IMR-90 (cell line): ENCODE measurements at regions not wholly inside any gene's neighbourhood (a gene's known extent, or its start where the extent isn't known, plus 50 kb on each side); places are given as distances from the start of the nearest gene placed in this dataset.
A peak's percentile ranks its signal among the peaks of the same experiment; 100 is the strongest.

ENCODE experiments used
- ATAC-seq: fragments of 200-7000 bp; cut with Tn5 transposase; 2 replicates; pipeline ENCODE4 v1.9.1; 2020; ENCODE audit warnings: low read depth, mild to moderate bottlenecking, moderate library complexity
- BruUV-seq: library from RNA; stranded (reverse); fragments of 400-500 nt; replicated peaks from 2 replicates; lab custom pipeline; 2021; lab: Mats Ljungman, UMichigan
- CTCF ChIA-PET: fragments of 300-600 bp; formaldehyde crosslinking; extraction: SDS; loops from one replicate; lab custom pipeline; 2021; ENCODE audit warnings: antibody characterized with exemption; lab: Yijun Ruan, JAX
- POLR2A ChIA-PET: fragments of 300-600 bp; sonication (Branson Sonifier 250); formaldehyde crosslinking; loops from one replicate; lab custom pipeline; 2022; ENCODE audit warnings: antibody characterized with exemption; ENCODE audit not compliant: unreplicated experiment; lab: Charles Lee
- DNase-seq: peaks from one replicate; pipeline ENCODE4 v3.0.0; 2013
- H2AFZ ChIP-seq: replicated peaks from 2 replicates; pipeline ENCODE3; 2013; ENCODE audit warnings: low read length, mild to moderate bottlenecking; ENCODE audit not compliant: poor library complexity
- H2AK5ac ChIP-seq: 2 replicates; pipeline ENCODE4 v1.6.1; 2013; ENCODE audit warnings: low read depth, low read length, inconsistent platforms
- H2AK9ac ChIP-seq: replicated peaks from 2 replicates; pipeline ENCODE3; 2013; ENCODE audit warnings: mild to moderate bottlenecking, low read depth, low read length, moderate library complexity; ENCODE audit not compliant: poor library complexity
- H2BK120ac ChIP-seq: 2 replicates; pipeline ENCODE4 v1.6.1; 2013; ENCODE audit warnings: low read depth, low read length, inconsistent platforms
- H2BK15ac ChIP-seq: 3 replicates; pipeline ENCODE4 v1.6.1; 2013; ENCODE audit warnings: low read depth, low read length, inconsistent platforms
- H2BK20ac ChIP-seq: 2 replicates; pipeline ENCODE4 v1.6.1; 2013; ENCODE audit warnings: low read depth, mild to moderate bottlenecking, inconsistent platforms, low read length, moderate library complexity
- H2BK5ac ChIP-seq: 2 replicates; pipeline ENCODE4 v1.6.1; 2013; ENCODE audit warnings: mild to moderate bottlenecking, low read depth, low read length, inconsistent platforms; ENCODE audit not compliant: poor library complexity, severe bottlenecking
- H3K14ac ChIP-seq: replicated peaks from 2 replicates; pipeline ENCODE4 v1.6.1; 2013; ENCODE audit warnings: low read depth, low read length, inconsistent platforms
- H3K18ac ChIP-seq: 2 replicates; pipeline ENCODE4 v1.6.1; 2013; ENCODE audit warnings: low read depth, low read length, control low read depth
- H3K23ac ChIP-seq: 2 replicates; pipeline ENCODE4 v1.6.1; 2013; ENCODE audit warnings: low read depth, low read length, inconsistent platforms
- H3K27ac ChIP-seq: 2 replicates; pipeline ENCODE4 v1.5.1; 2013; ENCODE audit warnings: mild to moderate bottlenecking, control low read depth, low read length; ENCODE audit not compliant: insufficient read depth
- H3K27me3 ChIP-seq: 2 replicates; pipeline ENCODE4 v1.6.1; 2013; ENCODE audit warnings: low read length; ENCODE audit not compliant: control insufficient read depth, insufficient read depth
- H3K36me3 ChIP-seq: 2 replicates; pipeline ENCODE4 v1.6.1; 2013; ENCODE audit warnings: low read length, mixed read lengths; ENCODE audit not compliant: control insufficient read depth, insufficient read depth
- H3K4ac ChIP-seq: 2 replicates; pipeline ENCODE4 v1.6.1; 2013; ENCODE audit warnings: low read depth, low read length, inconsistent platforms
- H3K4me1 ChIP-seq: 2 replicates; pipeline ENCODE4 v1.6.1; 2013; ENCODE audit warnings: low read length, mixed read lengths; ENCODE audit not compliant: control insufficient read depth, insufficient read depth
- H3K4me2 ChIP-seq: 2 replicates; pipeline ENCODE4 v1.6.1; 2013; ENCODE audit warnings: low read depth, mild to moderate bottlenecking, control low read depth, low read length, moderate library complexity
- H3K4me3 ChIP-seq: 2 replicates; pipeline ENCODE4 v1.5.1; 2013; ENCODE audit warnings: low read depth, mild to moderate bottlenecking, control low read depth, low read length, moderate library complexity; ENCODE audit not compliant: insufficient read depth
- H3K56ac ChIP-seq: 2 replicates; pipeline ENCODE4 v1.6.1; 2013; ENCODE audit warnings: low read length, inconsistent platforms; ENCODE audit not compliant: insufficient read depth; ENCODE audit errors: extremely low read depth
- H3K79me1 ChIP-seq, 2 experiments: 2 replicates each; pipeline ENCODE4 v1.6.1; 2013; ENCODE audit warnings: low read length in 2 of 2, inconsistent platforms in 1 of 2, low read depth in 1 of 2
- H3K9ac ChIP-seq: 2 replicates; pipeline ENCODE4 v1.6.1; 2013; ENCODE audit warnings: low read depth, low read length, control low read depth
- H3K9me1 ChIP-seq: 2 replicates; pipeline ENCODE4 v1.6.1; 2013; ENCODE audit warnings: low read length, inconsistent platforms; ENCODE audit not compliant: insufficient read depth
- H3K9me3 ChIP-seq: 2 replicates; pipeline ENCODE4 v1.6.1; 2013; ENCODE audit warnings: low read length; ENCODE audit not compliant: control insufficient read depth, insufficient read depth
- H4K20me1 ChIP-seq: 2 replicates; pipeline ENCODE4 v1.6.1; 2013; ENCODE audit warnings: low read length, inconsistent platforms; ENCODE audit not compliant: insufficient read depth
- H4K5ac ChIP-seq: 2 replicates; pipeline ENCODE4 v1.6.1; 2013; ENCODE audit warnings: mild to moderate bottlenecking, low read depth, low read length, control low read depth
- H4K8ac ChIP-seq, 2 experiments: 2 replicates each; pipeline ENCODE4 v1.6.1; 2013; ENCODE audit warnings: low read depth in 2 of 2, low read length in 2 of 2, control low read depth in 1 of 2, inconsistent platforms in 1 of 2
- H4K91ac ChIP-seq: 2 replicates; pipeline ENCODE4 v1.6.1; 2013; ENCODE audit warnings: low read depth, low read length, inconsistent platforms; ENCODE audit not compliant: insufficient read depth
- BHLHE40 ChIP-seq: fragments of 150-350 bp; IDR thresholded peaks from 2 replicates; pipeline ENCODE4 v1.6.1; 2016; ENCODE audit warnings: mild to moderate bottlenecking, low read depth, low read length
- CEBPB ChIP-seq: IDR thresholded peaks from 2 replicates; pipeline ENCODE4 v1.6.1; 2012; ENCODE audit warnings: low read depth, low read length, improper control_type of control experiment
- FOS ChIP-seq: fragments of 150-350 bp; IDR thresholded peaks from 2 replicates; pipeline ENCODE4 v1.6.1; 2016; ENCODE audit warnings: low read depth, low read length
- MAZ ChIP-seq: IDR thresholded peaks from 2 replicates; pipeline ENCODE4 v1.6.1; 2012; ENCODE audit warnings: low read depth, mild to moderate bottlenecking, low read length, improper control_type of control experiment, moderate library complexity, borderline replicate concordance
- NFE2L2 ChIP-seq: fragments of 150-350 bp; IDR thresholded peaks from 2 replicates; pipeline ENCODE4 v1.6.1; 2016; ENCODE audit warnings: low read depth, mild to moderate bottlenecking, low read length
- POLR2A ChIP-seq: IDR thresholded peaks from 2 replicates; pipeline ENCODE4 v1.6.1; 2012; ENCODE audit warnings: mild to moderate bottlenecking, low read depth, low read length
- RAD21 ChIP-seq: IDR thresholded peaks from 2 replicates; pipeline ENCODE4 v1.6.1; 2012; ENCODE audit warnings: low read length, improper control_type of control experiment
- RCOR1 ChIP-seq: IDR thresholded peaks from 2 replicates; pipeline ENCODE4 v1.6.1; 2012; ENCODE audit warnings: mild to moderate bottlenecking, low read length, improper control_type of control experiment; ENCODE audit not compliant: insufficient replicate concordance
- RFX5 ChIP-seq: IDR thresholded peaks from 2 replicates; pipeline ENCODE4 v1.8.0; 2012; ENCODE audit warnings: low read depth, mild to moderate bottlenecking, low read length, moderate library complexity
- WGBS, 2 experiments: methylation state at CpG; one replicate each; pipeline versions ENCODE4 v1.1.5 to v1.1.7; 2013; ENCODE audit warnings: missing lambda C conversion rate in 2 of 2; ENCODE audit not compliant: insufficient read length in 1 of 2; ENCODE audit errors: extremely low coverage in 2 of 2; 5-methylcytosine and 5-hydroxymethylcytosine counted together
- dilution Hi-C: fragments of 300-500 bp; cut with HindIII; formaldehyde crosslinking; loops from one replicate; pipeline ENCODE4 v1.14.3; 2018; ENCODE audit warnings: low sequenced_read_pairs; ENCODE audit not compliant: unreplicated experiment
- in situ Hi-C: fragments of 300-500 bp; cut with MboI; formaldehyde crosslinking; loops from 3 replicates; pipeline ENCODE4 v1.14.3; 2019; ENCODE audit warnings: low sequenced_read_pairs, inconsistent platforms, mixed read lengths
- intact Hi-C: fragments of 100-400 bp; cut with micrococcal nuclease; formaldehyde crosslinking; loops from 2 replicates; pipeline ENCODE4 v1.10.0; 2022
- TF ChIP-seq, protein P1 (sequence below): fragments of 150-350 bp; IDR thresholded peaks from 2 replicates; pipeline ENCODE4 v1.6.1; 2016; ENCODE audit warnings: low read depth, mild to moderate bottlenecking, low read length, moderate library complexity, borderline replicate concordance

DNA sequence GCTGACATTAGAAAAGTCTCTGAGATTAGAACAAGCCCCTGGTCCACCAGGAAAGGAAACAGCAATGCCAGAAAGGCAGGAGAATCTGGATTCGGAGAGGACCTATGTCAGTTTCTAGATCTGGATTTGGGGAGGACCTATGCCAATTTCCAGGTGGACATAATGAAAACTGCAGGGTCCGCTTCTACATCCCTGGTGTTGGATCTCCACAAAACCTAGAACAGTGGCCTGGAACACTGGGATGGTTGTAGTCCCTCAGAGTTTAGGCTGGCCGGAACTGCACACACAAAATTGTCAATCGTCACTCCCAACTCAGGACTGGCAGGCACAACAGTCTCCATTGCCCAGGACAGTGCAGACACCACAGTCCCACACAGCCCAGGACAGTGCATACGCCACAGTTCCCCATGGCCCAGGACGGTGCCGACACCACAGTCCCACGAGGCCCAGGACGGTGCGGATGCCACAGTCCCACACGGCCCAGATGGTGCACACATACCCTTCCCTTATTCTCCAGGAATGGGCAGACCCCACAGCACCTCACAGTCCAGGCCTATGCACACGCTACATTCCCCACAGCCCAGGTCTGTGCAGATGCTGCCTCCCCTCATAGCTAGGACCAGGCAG, 341.7 kb downstream of the UQCRFS1 start:
- Histone ChIP-seq H3K36me3 (no peaks in the 10 kb centered on the region), H3K9me3 (no peaks in the 10 kb centered on the region), H2AK5ac (no peak overlapping the region), H3K27me3 (no peaks in the 10 kb centered on the region), H2AFZ (peak overlapping the region; percentile 43), H2BK20ac (no peak overlapping the region), H3K27ac (no peak overlapping the region), H2BK5ac (no peak overlapping the region), H3K4me1 (no peaks in the 10 kb centered on the region), H3K9ac (no peak overlapping the region), H2BK120ac (no peak overlapping the region), H3K4me3 (no peak overlapping the region), H3K4ac (no peak overlapping the region), H3K14ac (no peak overlapping the region), H3K18ac (no peak overlapping the region), H3K4me2 (no peak overlapping the region), H2AK9ac (no peak overlapping the region), H2BK15ac (no peak overlapping the region), H3K23ac (no peak overlapping the region), H4K5ac (no peak overlapping the region), H3K9me1 (no peaks in the 10 kb centered on the region), H3K79me1 (no peaks in the 10 kb centered on the region), H4K20me1 (no peaks in the 10 kb centered on the region), H3K56ac (no peak overlapping the region), H4K91ac (no peak overlapping the region), H4K8ac (no peak overlapping the region)
- WGBS, 2 experiments, result 81% methylated on average over 6 of the region's 12 CpGs; no CpG with 5 or more reads in 1 of the 2 experiments
- ChIA-PET CTCF (no interaction called here), POLR2A (no interaction called here)
- dilution Hi-C loops, result no loop called here
- intact Hi-C loops, result no loop called here
- DNase-seq (no peak), ATAC-seq (no peak)
- no TSS peak for BruUV-seq
- TF ChIP-seq CEBPB (no peak), POLR2A (no peak), NFE2L2 (no peak), BHLHE40 (no peak), RAD21 (no peak), RCOR1 (no peak), FOS (no peak), RFX5 (no peak), MAZ (no peak)
- TF ChIP-seq, protein P1, sequence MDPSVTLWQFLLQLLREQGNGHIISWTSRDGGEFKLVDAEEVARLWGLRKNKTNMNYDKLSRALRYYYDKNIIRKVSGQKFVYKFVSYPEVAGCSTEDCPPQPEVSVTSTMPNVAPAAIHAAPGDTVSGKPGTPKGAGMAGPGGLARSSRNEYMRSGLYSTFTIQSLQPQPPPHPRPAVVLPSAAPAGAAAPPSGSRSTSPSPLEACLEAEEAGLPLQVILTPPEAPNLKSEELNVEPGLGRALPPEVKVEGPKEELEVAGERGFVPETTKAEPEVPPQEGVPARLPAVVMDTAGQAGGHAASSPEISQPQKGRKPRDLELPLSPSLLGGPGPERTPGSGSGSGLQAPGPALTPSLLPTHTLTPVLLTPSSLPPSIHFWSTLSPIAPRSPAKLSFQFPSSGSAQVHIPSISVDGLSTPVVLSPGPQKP, result no peak
- in situ Hi-C loops, result no loop called here
